Nephron (organoid): ENCODE measurements at regions not wholly inside any gene's neighbourhood (a gene's known extent, or its start where the extent isn't known, plus 50 kb on each side); places are given as distances from the start of the nearest gene placed in this dataset.

Experiments used
- H3K27ac Mint-ChIP-seq, 3 experiments: 2 replicates each; pipeline ENCODE4 v1.8.0; 2020; ENCODE audit warnings: mixed read lengths in 3 of 3, mild to moderate bottlenecking in 2 of 3, moderate library complexity in 1 of 3
- H3K27me3 Mint-ChIP-seq: 2 replicates; pipeline ENCODE4 v1.8.0; 2021; ENCODE audit warnings: low read depth, mild to moderate bottlenecking, moderate library complexity, mixed read lengths
- H3K36me3 Mint-ChIP-seq: 2 replicates; pipeline ENCODE4 v1.8.0; 2020; ENCODE audit warnings: low read depth, mixed read lengths
- H3K4me1 Mint-ChIP-seq: 2 replicates; pipeline ENCODE4 v1.8.0; 2020; ENCODE audit warnings: mixed read lengths
- H3K4me3 Mint-ChIP-seq, 3 experiments: 2 replicates each; pipeline ENCODE4 v1.8.0; 2020; ENCODE audit warnings: mild to moderate bottlenecking in 3 of 3, mixed read lengths in 3 of 3, moderate library complexity in 2 of 3
- H3K9me3 Mint-ChIP-seq: 2 replicates; pipeline ENCODE4 v1.8.0; 2020; ENCODE audit warnings: mixed read lengths
- TF ChIP-seq, protein P1 (sequence below), 3 experiments: fragments of 200-600 bp; sonication (generic); IDR thresholded peaks; one replicate each; pipeline ENCODE4 v1.5.0; 2021; ENCODE audit warnings: antibody characterized with exemption in 3 of 3; ENCODE audit not compliant: unreplicated experiment in 3 of 3

DNA sequence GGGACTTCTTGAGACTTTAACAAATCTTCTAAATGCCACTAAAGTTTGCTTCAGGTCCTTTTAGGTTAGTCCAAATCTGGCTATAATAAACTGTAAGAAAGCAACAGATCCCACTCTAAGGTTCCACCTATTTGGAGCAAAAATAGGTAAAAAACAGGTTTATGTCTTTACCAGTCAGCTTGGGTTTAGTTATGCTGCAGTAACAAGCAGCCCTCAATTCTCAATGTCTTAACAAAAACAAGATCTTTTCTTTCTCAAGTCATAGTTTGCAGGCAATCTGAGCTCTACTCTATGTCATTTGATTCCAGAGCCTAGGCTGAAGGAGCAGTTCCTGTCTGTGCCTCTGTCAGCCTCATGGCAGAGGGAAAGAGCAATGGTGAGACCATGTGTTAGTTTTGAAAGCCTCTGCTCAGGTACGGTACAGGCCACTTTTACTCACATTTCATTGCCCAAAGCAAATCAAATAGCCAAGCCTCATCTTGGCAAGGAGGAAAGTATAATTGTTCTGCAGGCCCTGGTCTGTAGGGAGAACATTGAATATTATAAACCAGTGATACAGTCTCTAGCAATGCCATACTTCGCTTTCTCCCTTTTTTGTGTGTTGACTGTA is 108.6 kb downstream of the CD83 start:
- no peak overlapping the region for H3K27ac Mint-ChIP-seq
- peaks cover 19% of the 10 kb centered on the region for H3K27me3 Mint-ChIP-seq
- no peak overlapping the region for H3K4me3 Mint-ChIP-seq
- peaks cover 15% of the 10 kb centered on the region for H3K4me1 Mint-ChIP-seq
- no peaks in the 10 kb centered on the region for H3K36me3 Mint-ChIP-seq
- TF ChIP-seq, protein P1, sequence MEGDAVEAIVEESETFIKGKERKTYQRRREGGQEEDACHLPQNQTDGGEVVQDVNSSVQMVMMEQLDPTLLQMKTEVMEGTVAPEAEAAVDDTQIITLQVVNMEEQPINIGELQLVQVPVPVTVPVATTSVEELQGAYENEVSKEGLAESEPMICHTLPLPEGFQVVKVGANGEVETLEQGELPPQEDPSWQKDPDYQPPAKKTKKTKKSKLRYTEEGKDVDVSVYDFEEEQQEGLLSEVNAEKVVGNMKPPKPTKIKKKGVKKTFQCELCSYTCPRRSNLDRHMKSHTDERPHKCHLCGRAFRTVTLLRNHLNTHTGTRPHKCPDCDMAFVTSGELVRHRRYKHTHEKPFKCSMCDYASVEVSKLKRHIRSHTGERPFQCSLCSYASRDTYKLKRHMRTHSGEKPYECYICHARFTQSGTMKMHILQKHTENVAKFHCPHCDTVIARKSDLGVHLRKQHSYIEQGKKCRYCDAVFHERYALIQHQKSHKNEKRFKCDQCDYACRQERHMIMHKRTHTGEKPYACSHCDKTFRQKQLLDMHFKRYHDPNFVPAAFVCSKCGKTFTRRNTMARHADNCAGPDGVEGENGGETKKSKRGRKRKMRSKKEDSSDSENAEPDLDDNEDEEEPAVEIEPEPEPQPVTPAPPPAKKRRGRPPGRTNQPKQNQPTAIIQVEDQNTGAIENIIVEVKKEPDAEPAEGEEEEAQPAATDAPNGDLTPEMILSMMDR (IDR thresholded peaks at IDR 0.05; ENCODE audit: unreplicated experiment in 3 of 3) = no peak
- H3K9me3 Mint-ChIP-seq = peaks cover 4% of the 10 kb centered on the region

DNA sequence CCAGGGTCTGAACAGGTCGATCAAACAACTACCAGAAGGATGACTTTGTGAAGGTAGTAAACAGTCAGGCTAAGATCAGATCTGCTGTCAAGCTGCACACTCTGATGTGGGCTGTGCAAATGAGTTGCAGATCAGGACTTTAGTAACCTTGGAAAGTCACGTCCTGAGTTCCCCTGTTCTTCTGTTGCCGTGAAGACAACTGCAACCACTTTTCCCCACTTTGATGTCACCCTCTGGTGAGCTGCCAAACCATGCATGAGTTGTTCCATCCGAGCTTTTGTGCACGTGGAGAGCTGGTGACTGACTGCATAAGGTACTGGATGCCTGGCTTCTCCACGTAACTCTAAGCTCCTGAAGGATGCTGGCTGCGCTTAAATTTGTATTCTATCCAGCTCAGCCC is 111.0 kb downstream of the CD83 start:
- H3K4me1 Mint-ChIP-seq = peaks cover 11% of the 10 kb centered on the region
- no peak overlapping the region for H3K27ac Mint-ChIP-seq
- H3K4me3 Mint-ChIP-seq = no peak overlapping the region
- peaks cover 4% of the 10 kb centered on the region for H3K9me3 Mint-ChIP-seq
- H3K36me3 Mint-ChIP-seq = no peaks in the 10 kb centered on the region
- H3K27me3 Mint-ChIP-seq = peaks cover 32% of the 10 kb centered on the region
- TF ChIP-seq, protein P1 (IDR thresholded peaks at IDR 0.05; ENCODE audit: unreplicated experiment in 3 of 3) = no peak

DNA sequence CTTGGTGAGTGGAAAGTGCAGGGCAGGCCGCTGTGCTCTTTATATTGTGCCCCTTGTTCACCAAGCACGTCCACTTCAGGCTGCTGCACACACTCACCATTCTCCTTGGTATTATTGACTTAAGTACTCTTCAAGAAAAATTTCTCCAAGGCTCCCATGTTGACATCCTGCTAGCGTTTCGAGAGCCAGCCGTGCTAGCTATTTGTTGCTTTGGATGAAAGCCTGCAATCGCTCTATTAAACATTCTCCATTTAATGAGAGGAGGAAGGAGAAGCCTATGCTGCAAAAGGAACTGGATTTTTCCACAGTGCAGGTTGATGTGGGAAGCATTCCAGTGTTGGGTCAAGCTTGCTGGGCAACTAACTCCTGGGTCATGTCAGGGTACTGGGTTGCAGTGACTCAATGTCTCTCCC is 113.5 kb downstream of the CD83 start:
- Mint-ChIP-seq H3K4me3 (no peak overlapping the region), H3K4me1 (peaks cover 7% of the 10 kb centered on the region), H3K27ac (peak overlapping the region in 2 of 3 experiments; percentile 56 to 71), H3K9me3 (peaks cover 4% of the 10 kb centered on the region), H3K27me3 (peaks cover 28% of the 10 kb centered on the region), H3K36me3 (no peaks in the 10 kb centered on the region)
- TF ChIP-seq, protein P1 (IDR thresholded peaks at IDR 0.05; ENCODE audit: unreplicated experiment in 3 of 3) = no peak

DNA sequence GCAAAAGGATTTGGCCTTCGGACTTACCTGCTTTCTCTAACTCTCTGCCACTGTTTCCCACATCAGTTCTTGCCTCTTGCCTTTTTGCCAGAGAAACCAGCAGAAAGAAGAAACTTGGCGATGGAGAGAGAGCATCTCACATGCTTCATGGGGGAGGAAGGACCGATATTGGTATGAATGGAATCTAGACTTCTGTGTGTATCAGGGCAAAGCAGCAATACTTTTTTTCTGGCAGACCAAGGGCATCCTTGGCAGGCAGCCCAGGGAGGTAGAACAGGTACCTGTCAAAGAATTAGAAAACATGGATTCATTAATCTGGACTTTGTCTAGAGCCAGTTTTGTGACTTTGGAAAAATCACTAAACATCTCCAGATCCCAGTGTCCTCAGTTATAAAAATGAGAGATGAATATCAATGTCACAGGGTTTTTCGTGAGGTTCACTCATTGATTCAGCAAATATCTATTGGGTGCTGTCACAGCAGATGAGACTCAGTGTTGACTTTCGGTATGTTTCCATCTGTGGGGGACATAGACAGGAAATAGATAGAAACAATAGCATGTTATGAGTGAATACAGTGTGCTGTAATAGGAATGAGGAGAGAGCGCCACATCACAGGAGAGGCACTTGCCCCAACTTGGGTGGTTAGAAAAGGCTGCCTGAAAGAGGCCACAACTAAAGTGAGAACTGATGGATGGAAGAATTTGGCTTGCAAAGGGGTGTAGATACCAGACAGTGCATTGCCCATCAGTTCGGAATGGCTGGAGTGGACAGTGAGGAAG is 114.1 kb downstream of the CD83 start:
- H3K4me1 Mint-ChIP-seq = peaks cover 7% of the 10 kb centered on the region
- H3K27ac Mint-ChIP-seq = peak overlapping the region in 1 of 3 experiments; percentile 71
- H3K36me3 Mint-ChIP-seq = no peaks in the 10 kb centered on the region
- H3K4me3 Mint-ChIP-seq = no peak overlapping the region
- TF ChIP-seq, protein P1 (IDR thresholded peaks at IDR 0.05; ENCODE audit: unreplicated experiment in 3 of 3) = no peak
- H3K9me3 Mint-ChIP-seq = peaks cover 4% of the 10 kb centered on the region
- H3K27me3 Mint-ChIP-seq = peaks cover 32% of the 10 kb centered on the region

DNA sequence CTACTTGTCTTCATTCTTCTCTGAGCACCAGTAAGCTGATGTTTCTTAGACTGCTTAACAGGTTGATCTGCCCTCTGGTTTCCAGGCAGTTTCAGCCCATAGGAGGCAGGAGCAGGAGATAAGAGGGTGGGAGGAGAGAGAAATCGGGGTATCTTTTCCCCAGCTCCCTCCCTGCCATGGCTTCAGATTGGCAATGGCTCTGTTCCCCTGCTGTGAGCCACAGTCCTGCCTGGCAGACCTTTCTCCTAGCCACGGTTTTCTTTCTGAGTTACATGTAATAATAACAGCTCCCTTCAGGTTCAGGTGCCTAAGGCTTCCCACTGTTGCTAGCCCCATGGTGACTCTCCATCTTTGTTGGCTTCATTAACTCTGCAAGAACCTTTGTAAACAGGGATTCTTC is 115.3 kb downstream of the CD83 start:
- peaks cover 33% of the 10 kb centered on the region for H3K27me3 Mint-ChIP-seq
- TF ChIP-seq, protein P1 (IDR thresholded peaks at IDR 0.05; ENCODE audit: unreplicated experiment in 3 of 3) = no peak
- no peaks in the 10 kb centered on the region for H3K9me3 Mint-ChIP-seq
- no peak overlapping the region for H3K27ac Mint-ChIP-seq
- H3K4me3 Mint-ChIP-seq = no peak overlapping the region
- H3K36me3 Mint-ChIP-seq = no peaks in the 10 kb centered on the region
- peaks cover 7% of the 10 kb centered on the region for H3K4me1 Mint-ChIP-seq
